SK-N-SH treated with all-trans-retinoic acid at 6 μM for 48 hours (cell line): ENCODE measurements at regions not wholly inside any gene's neighbourhood (a gene's known extent, or its start where the extent isn't known, plus 50 kb on each side); places are given as distances from the start of the nearest gene placed in this dataset.

ENCODE experiments used
- ATAC-seq: fragments of 200-7000 bp; cut with Tn5 transposase; 3 replicates; pipeline ENCODE4 v1.9.1; 2020; ENCODE audit warnings: mild to moderate bottlenecking, moderate library complexity
- ARNTL ChIP-seq: fragments of 450-650 bp; formaldehyde crosslinking; IDR thresholded peaks from 2 replicates; pipeline ENCODE4 v1.5.0; 2020; ENCODE audit warnings: low read depth, mild to moderate bottlenecking, moderate library complexity, borderline replicate concordance
- BACH2 ChIP-seq: fragments of 250-450 bp; sonication (Bioruptor Pico); IDR thresholded peaks from 2 replicates; pipeline ENCODE4 v1.9.0; 2021; ENCODE audit warnings: mild to moderate bottlenecking, borderline replicate concordance
- CSDC2 ChIP-seq: fragments of 250-450 bp; sonication (Bioruptor Pico); IDR thresholded peaks from 2 replicates; pipeline ENCODE4 v1.5.0; 2020; ENCODE audit warnings: mild to moderate bottlenecking, moderate library complexity
- CSRNP3 ChIP-seq: fragments of 250-450 bp; sonication (Bioruptor Pico); IDR thresholded peaks from 2 replicates; pipeline ENCODE4 v1.5.1; 2021; ENCODE audit warnings: mild to moderate bottlenecking, moderate library complexity
- ESRRG ChIP-seq: fragments of 250-450 bp; sonication (Bioruptor Pico); IDR thresholded peaks from 2 replicates; pipeline ENCODE4 v1.6.1; 2021; ENCODE audit warnings: mild to moderate bottlenecking
- GLIS3 ChIP-seq: fragments of 250-450 bp; sonication (Bioruptor Pico); IDR thresholded peaks from 2 replicates; pipeline ENCODE4 v1.5.0; 2020; ENCODE audit warnings: mild to moderate bottlenecking, moderate library complexity
- ISL1 ChIP-seq: fragments of 250-450 bp; sonication (Bioruptor Pico); IDR thresholded peaks from 2 replicates; pipeline ENCODE4 v2.1.2; 2022; ENCODE audit warnings: mild to moderate bottlenecking, moderate library complexity
- OSR1 ChIP-seq: fragments of 250-450 bp; sonication (Bioruptor Pico); IDR thresholded peaks from 2 replicates; pipeline ENCODE4 v1.8.0; 2022; ENCODE audit warnings: moderate library complexity, mild to moderate bottlenecking, inconsistent platforms
- POU6F1 ChIP-seq: fragments of 250-450 bp; sonication (Bioruptor Pico); IDR thresholded peaks from 2 replicates; pipeline ENCODE4 v1.8.0; 2021; ENCODE audit warnings: low read depth, mild to moderate bottlenecking, moderate library complexity, borderline replicate concordance
- PPARA ChIP-seq: fragments of 250-450 bp; sonication (Bioruptor Pico); IDR thresholded peaks from 2 replicates; pipeline ENCODE4 v1.5.0; 2020; ENCODE audit warnings: mild to moderate bottlenecking, borderline replicate concordance
- RARB ChIP-seq: fragments of 250-450 bp; sonication (Bioruptor Pico); IDR thresholded peaks from 2 replicates; pipeline ENCODE4 v1.8.0; 2021; ENCODE audit warnings: mild to moderate bottlenecking, moderate library complexity
- SNAI2 ChIP-seq: fragments of 250-450 bp; sonication (Bioruptor Pico); IDR thresholded peaks from 2 replicates; pipeline ENCODE4 v1.5.0; 2020; ENCODE audit warnings: mild to moderate bottlenecking, moderate library complexity
- TCF4 ChIP-seq: fragments of 250-450 bp; sonication (Bioruptor Pico); IDR thresholded peaks from 2 replicates; pipeline ENCODE4 v1.8.0; 2021; ENCODE audit warnings: mild to moderate bottlenecking, moderate library complexity, borderline replicate concordance
- TOX ChIP-seq: fragments of 250-450 bp; sonication (Bioruptor Pico); IDR thresholded peaks from 2 replicates; pipeline ENCODE4 v1.8.0; 2021; ENCODE audit warnings: mild to moderate bottlenecking, moderate library complexity, borderline replicate concordance
- ZC3H10 ChIP-seq: fragments of 250-450 bp; sonication (Bioruptor Pico); IDR thresholded peaks from 2 replicates; pipeline ENCODE4 v1.5.1; 2021; ENCODE audit warnings: mild to moderate bottlenecking, moderate library complexity
- ZFP3 ChIP-seq: fragments of 250-450 bp; sonication (Bioruptor Pico); IDR thresholded peaks from 2 replicates; pipeline ENCODE4 v1.5.0; 2020; ENCODE audit warnings: mild to moderate bottlenecking, moderate library complexity
- ZFP30 ChIP-seq: fragments of 450-650 bp; formaldehyde crosslinking; IDR thresholded peaks from 2 replicates; pipeline ENCODE4 v1.5.0; 2022; ENCODE audit warnings: mild to moderate bottlenecking, moderate library complexity
- ZNF565 ChIP-seq: fragments of 450-650 bp; formaldehyde crosslinking; conservative IDR thresholded peaks from 2 replicates; pipeline ENCODE4 v1.5.0; 2020; ENCODE audit warnings: low read depth, mild to moderate bottlenecking, moderate library complexity
- ZNF70 ChIP-seq: fragments of 450-650 bp; formaldehyde crosslinking; IDR thresholded peaks from 2 replicates; pipeline ENCODE4 v1.5.0; 2020; ENCODE audit warnings: mild to moderate bottlenecking, moderate library complexity
- ZNF8 ChIP-seq: fragments of 450-650 bp; formaldehyde crosslinking; IDR thresholded peaks from 2 replicates; pipeline ENCODE4 v1.5.0; 2020; ENCODE audit warnings: mild to moderate bottlenecking, moderate library complexity
- TF ChIP-seq, protein P1 (sequence below): fragments of 250-450 bp; sonication (Bioruptor Pico); IDR thresholded peaks from 2 replicates; pipeline ENCODE4 v1.8.0; 2020; ENCODE audit warnings: mild to moderate bottlenecking, moderate library complexity, borderline replicate concordance
- TF ChIP-seq, protein P2 (sequence below): fragments of 250-450 bp; sonication (Bioruptor Pico); IDR thresholded peaks from 2 replicates; pipeline ENCODE4 v1.5.1; 2020; ENCODE audit warnings: low read depth, mild to moderate bottlenecking, moderate library complexity
- TF ChIP-seq, protein P3 (sequence below): fragments of 250-450 bp; sonication (Bioruptor Pico); IDR thresholded peaks from 2 replicates; pipeline ENCODE4 v1.5.0; 2020; ENCODE audit warnings: mild to moderate bottlenecking, moderate library complexity

- TF ChIP-seq, protein P1, sequence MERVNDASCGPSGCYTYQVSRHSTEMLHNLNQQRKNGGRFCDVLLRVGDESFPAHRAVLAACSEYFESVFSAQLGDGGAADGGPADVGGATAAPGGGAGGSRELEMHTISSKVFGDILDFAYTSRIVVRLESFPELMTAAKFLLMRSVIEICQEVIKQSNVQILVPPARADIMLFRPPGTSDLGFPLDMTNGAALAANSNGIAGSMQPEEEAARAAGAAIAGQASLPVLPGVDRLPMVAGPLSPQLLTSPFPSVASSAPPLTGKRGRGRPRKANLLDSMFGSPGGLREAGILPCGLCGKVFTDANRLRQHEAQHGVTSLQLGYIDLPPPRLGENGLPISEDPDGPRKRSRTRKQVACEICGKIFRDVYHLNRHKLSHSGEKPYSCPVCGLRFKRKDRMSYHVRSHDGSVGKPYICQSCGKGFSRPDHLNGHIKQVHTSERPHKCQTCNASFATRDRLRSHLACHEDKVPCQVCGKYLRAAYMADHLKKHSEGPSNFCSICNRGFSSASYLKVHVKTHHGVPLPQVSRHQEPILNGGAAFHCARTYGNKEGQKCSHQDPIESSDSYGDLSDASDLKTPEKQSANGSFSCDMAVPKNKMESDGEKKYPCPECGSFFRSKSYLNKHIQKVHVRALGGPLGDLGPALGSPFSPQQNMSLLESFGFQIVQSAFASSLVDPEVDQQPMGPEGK: no peak
- TF ChIP-seq ISL1 (CRISPR knock-in tag) (no peak), ZNF70 (no peak), CSDC2 (CRISPR knock-in tag) (no peak), ZC3H10 (no peak), CSRNP3 (CRISPR knock-in tag) (no peak)
Measured at GRCh38 chr3:166275024-166275390, 437.8 kb upstream of the BCHE start (continued).

DNA sequence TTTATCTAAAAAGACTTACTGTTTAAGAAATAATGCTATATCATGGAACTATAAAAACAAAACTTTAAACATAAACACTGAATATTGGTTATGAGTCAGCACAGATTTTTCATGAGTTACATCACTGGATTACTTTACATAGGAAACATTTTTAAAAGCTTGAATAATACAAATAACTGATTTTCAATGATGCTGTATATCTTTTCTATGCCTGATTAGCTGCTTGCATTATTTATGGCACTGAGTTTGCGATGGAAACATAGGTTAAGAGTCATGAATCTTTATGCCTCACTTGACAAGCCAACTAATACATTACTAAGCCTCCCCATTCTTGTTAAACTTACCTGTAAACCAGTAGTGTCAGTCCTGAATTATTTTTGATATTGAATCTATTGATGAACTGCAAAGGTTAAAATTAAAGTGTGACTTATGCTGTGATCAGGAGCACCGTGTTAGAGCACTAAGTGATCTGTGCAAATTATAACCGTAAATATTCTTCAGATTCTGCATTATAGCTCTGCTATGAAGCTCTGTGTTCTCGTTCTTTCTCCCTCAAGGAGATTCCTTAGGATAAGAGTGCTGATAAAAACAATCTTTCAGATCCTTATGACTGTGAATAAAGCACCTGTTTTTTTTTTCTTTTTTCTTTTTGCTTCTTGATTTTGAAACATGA lies 437.3 kb upstream of the BCHE start:
- no peak for ATAC-seq
- TF ChIP-seq TCF4 (CRISPR knock-in tag): no peak
- no peak for TF ChIP-seq CSDC2 (CRISPR knock-in tag)
- no peak for TF ChIP-seq BACH2
- no peak for TF ChIP-seq GLIS3 (CRISPR knock-in tag)
- TF ChIP-seq RARB (CRISPR knock-in tag): no peak
- no peak for TF ChIP-seq TOX (CRISPR knock-in tag)
- no peak for TF ChIP-seq ISL1 (CRISPR knock-in tag)
- no peak for TF ChIP-seq ZC3H10
- TF ChIP-seq PPARA: no peak
- TF ChIP-seq ZNF70: no peak
- TF ChIP-seq, protein P1: no peak
- no peak for TF ChIP-seq ARNTL (CRISPR knock-in tag)
- no peak for TF ChIP-seq SNAI2 (CRISPR knock-in tag)

DNA sequence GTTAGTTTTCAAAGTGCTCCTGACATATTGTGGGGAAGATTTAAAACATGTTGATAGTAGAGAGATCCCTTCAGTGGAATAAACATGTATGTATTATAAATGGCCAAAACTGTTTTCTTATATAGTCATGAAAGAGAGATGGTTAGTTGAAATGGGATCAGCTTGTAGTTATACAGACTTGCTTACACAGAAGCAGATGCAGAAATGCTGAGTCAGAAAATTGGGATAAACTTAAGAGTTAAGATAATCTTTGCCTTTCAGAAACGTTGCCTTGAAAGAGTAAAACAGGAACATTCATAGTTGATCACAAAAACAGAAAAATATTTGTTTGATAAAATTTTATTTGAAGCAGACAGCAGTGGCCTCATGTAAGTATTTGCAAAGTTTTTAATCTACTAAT lies 433.2 kb upstream of the BCHE start:
- TF ChIP-seq ZNF70 (no peak), ZNF565 (CRISPR knock-in tag) (no peak), ZNF8 (no peak), ZC3H10 (no peak), ESRRG (CRISPR knock-in tag) (no peak), BACH2 (no peak), ISL1 (CRISPR knock-in tag) (no peak), TCF4 (CRISPR knock-in tag) (no peak), POU6F1 (no peak), RARB (CRISPR knock-in tag) (no peak), ZFP30 (no peak), ARNTL (CRISPR knock-in tag) (no peak), CSRNP3 (CRISPR knock-in tag) (no peak), OSR1 (CRISPR knock-in tag) (no peak), TOX (CRISPR knock-in tag) (no peak), PPARA (no peak), ZFP3 (CRISPR knock-in tag) (no peak)
- TF ChIP-seq, protein P2, sequence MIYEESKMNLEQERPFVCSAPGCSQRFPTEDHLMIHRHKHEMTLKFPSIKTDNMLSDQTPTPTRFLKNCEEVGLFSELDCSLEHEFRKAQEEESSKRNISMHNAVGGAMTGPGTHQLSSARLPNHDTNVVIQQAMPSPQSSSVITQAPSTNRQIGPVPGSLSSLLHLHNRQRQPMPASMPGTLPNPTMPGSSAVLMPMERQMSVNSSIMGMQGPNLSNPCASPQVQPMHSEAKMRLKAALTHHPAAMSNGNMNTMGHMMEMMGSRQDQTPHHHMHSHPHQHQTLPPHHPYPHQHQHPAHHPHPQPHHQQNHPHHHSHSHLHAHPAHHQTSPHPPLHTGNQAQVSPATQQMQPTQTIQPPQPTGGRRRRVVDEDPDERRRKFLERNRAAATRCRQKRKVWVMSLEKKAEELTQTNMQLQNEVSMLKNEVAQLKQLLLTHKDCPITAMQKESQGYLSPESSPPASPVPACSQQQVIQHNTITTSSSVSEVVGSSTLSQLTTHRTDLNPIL: no peak
- TF ChIP-seq, protein P1: no peak
- TF ChIP-seq, protein P3, sequence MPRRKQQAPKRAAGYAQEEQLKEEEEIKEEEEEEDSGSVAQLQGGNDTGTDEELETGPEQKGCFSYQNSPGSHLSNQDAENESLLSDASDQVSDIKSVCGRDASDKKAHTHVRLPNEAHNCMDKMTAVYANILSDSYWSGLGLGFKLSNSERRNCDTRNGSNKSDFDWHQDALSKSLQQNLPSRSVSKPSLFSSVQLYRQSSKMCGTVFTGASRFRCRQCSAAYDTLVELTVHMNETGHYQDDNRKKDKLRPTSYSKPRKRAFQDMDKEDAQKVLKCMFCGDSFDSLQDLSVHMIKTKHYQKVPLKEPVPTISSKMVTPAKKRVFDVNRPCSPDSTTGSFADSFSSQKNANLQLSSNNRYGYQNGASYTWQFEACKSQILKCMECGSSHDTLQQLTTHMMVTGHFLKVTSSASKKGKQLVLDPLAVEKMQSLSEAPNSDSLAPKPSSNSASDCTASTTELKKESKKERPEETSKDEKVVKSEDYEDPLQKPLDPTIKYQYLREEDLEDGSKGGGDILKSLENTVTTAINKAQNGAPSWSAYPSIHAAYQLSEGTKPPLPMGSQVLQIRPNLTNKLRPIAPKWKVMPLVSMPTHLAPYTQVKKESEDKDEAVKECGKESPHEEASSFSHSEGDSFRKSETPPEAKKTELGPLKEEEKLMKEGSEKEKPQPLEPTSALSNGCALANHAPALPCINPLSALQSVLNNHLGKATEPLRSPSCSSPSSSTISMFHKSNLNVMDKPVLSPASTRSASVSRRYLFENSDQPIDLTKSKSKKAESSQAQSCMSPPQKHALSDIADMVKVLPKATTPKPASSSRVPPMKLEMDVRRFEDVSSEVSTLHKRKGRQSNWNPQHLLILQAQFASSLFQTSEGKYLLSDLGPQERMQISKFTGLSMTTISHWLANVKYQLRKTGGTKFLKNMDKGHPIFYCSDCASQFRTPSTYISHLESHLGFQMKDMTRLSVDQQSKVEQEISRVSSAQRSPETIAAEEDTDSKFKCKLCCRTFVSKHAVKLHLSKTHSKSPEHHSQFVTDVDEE: no peak

More for the DNA sequence above, 433.2 kb upstream of the BCHE start:
- no peak for ATAC-seq
